ENCODE measurements at regions not wholly inside any gene's neighbourhood (a gene's known extent, or its start where the extent isn't known, plus 50 kb on each side); places are given as distances from the start of the nearest gene placed in this dataset.

- no peaks in the 10 kb centered on the region for H3K9me3 ChIP-seq
- H3K27me3 ChIP-seq (ENCODE audit: insufficient read depth in 3 of 3, low read length in 2 of 3), result no peaks in the 10 kb centered on the region
- DNase-seq (no peak), ATAC-seq (no peak)
- 90 to 98% (median 94%) methylated on average over 1 of the region's 1 CpG for WGBS, 3 donors
- H3K27ac ChIP-seq, result no peak overlapping the region
- H3K4me1 ChIP-seq, result no peaks in the 10 kb centered on the region
- H3K36me3 ChIP-seq (ENCODE audit: insufficient read depth in 1 of 2, low read depth in 1 of 2), result no peaks in the 10 kb centered on the region
- no peak for TF ChIP-seq CTCF (IDR thresholded peaks at IDR 0.05)
- no peak overlapping the region for H3K4me3 ChIP-seq
- intact Hi-C loops (cut with DNase I), result no loop called here
Measured at GRCh38 chr6:93069856-93070255, 349.5 kb downstream of the EPHA7 start.

GRCh38 chr6:93059911-93060310 lies 359.4 kb downstream of the EPHA7 start:
- intact Hi-C loops (cut with DNase I), result no loop called here
- H3K4me3 ChIP-seq, result no peak overlapping the region
- H3K27ac ChIP-seq, result no peak overlapping the region
- no peaks in the 10 kb centered on the region for H3K27me3 ChIP-seq (ENCODE audit: insufficient read depth in 3 of 3, low read length in 2 of 3)
- ATAC-seq (no peak), DNase-seq (no peak)
- TF ChIP-seq CTCF (IDR thresholded peaks at IDR 0.05), result no peak
- WGBS, 3 donors, result 22 to 38% (median 38%) methylated on average over 3 of the region's 3 CpGs
- H3K36me3 ChIP-seq (ENCODE audit: insufficient read depth in 1 of 2, low read depth in 1 of 2), result no peaks in the 10 kb centered on the region
- H3K9me3 ChIP-seq, result no peaks in the 10 kb centered on the region
- H3K4me1 ChIP-seq, result no peaks in the 10 kb centered on the region

GRCh38 chr6:93057584-93057983 lies 361.8 kb downstream of the EPHA7 start:
- H3K4me1 ChIP-seq, result no peaks in the 10 kb centered on the region
- H3K4me3 ChIP-seq, result no peak overlapping the region
- no peak for DNase-seq
- intact Hi-C loops (cut with DNase I), result no loop called here
- H3K27ac ChIP-seq, result no peak overlapping the region
- H3K9me3 ChIP-seq, result no peaks in the 10 kb centered on the region
- H3K36me3 ChIP-seq (ENCODE audit: insufficient read depth in 1 of 2, low read depth in 1 of 2), result no peaks in the 10 kb centered on the region
- no peaks in the 10 kb centered on the region for H3K27me3 ChIP-seq (ENCODE audit: insufficient read depth in 3 of 3, low read length in 2 of 3)
- no peak for TF ChIP-seq CTCF (IDR thresholded peaks at IDR 0.05)
- no peak for ATAC-seq

- no peak for ATAC-seq
- H3K9me3 ChIP-seq, result no peaks in the 10 kb centered on the region
- H3K27ac ChIP-seq, result no peak overlapping the region
- H3K36me3 ChIP-seq (ENCODE audit: insufficient read depth in 1 of 2, low read depth in 1 of 2), result no peaks in the 10 kb centered on the region
- intact Hi-C loops (cut with DNase I), result no loop called here
- H3K4me3 ChIP-seq, result no peak overlapping the region
- DNase-seq, result no peak
- no peaks in the 10 kb centered on the region for H3K4me1 ChIP-seq
- H3K27me3 ChIP-seq (ENCODE audit: insufficient read depth in 3 of 3, low read length in 2 of 3), result peaks cover 0 to 2% (median 0%) of the 10 kb centered on the region in 3 donors
- TF ChIP-seq CTCF (IDR thresholded peaks at IDR 0.05), result no peak
Measured at GRCh38 chr6:93048381-93048780, 371.0 kb downstream of the EPHA7 start.

- ATAC-seq, result no peak
- whole genome bisulfite sequencing, 3 donors, result 55 to 86% (median 78%) methylated on average over 3 of the region's 3 CpGs
- Histone ChIP-seq H3K27me3 (ENCODE audit: insufficient read depth in 3 of 3, low read length in 2 of 3) (peaks cover 0 to 2% (median 0%) of the 10 kb centered on the region in 3 donors), H3K36me3 (ENCODE audit: insufficient read depth in 1 of 2, low read depth in 1 of 2) (no peaks in the 10 kb centered on the region), H3K27ac (no peak overlapping the region), H3K9me3 (no peaks in the 10 kb centered on the region), H3K4me3 (no peak overlapping the region), H3K4me1 (no peaks in the 10 kb centered on the region)
- TF ChIP-seq CTCF (IDR thresholded peaks at IDR 0.05), result no peak
- peak in 1 of 2 donors; percentile 17 for DNase-seq
- intact Hi-C loops (cut with DNase I), result no loop called here
Measured at GRCh38 chr6:93047033-93047432, 372.3 kb downstream of the EPHA7 start.
